ENCODE measurements at regions not wholly inside any gene's neighbourhood (a gene's known extent, or its start where the extent isn't known, plus 50 kb on each side); places are given as distances from the start of the nearest gene placed in this dataset.

DNA sequence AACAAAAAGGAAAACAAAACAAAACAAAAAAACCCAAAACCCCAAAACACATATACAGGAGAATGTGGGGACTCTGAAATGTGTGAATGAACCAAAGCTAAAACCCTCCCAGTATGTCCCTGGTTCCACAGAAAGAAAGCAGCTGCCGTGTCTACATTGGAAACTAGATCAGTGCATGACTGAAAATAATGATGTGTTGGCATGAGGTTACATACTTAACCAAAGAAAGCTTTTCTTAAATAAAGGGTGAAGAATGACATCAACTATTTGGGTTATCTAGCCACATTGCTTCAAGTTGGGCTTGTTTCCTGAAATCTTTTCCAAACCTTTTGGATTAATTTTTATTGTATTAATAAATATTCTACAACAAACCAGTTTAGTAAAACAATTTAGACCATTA is 91.9 kb upstream of the FN1 start:
- TF ChIP-seq POLR2A (IDR thresholded peaks at IDR 0.05) = no peak
- no peak for TF ChIP-seq EP300 (IDR thresholded peaks at IDR 0.05)
- TF ChIP-seq, protein P1, sequence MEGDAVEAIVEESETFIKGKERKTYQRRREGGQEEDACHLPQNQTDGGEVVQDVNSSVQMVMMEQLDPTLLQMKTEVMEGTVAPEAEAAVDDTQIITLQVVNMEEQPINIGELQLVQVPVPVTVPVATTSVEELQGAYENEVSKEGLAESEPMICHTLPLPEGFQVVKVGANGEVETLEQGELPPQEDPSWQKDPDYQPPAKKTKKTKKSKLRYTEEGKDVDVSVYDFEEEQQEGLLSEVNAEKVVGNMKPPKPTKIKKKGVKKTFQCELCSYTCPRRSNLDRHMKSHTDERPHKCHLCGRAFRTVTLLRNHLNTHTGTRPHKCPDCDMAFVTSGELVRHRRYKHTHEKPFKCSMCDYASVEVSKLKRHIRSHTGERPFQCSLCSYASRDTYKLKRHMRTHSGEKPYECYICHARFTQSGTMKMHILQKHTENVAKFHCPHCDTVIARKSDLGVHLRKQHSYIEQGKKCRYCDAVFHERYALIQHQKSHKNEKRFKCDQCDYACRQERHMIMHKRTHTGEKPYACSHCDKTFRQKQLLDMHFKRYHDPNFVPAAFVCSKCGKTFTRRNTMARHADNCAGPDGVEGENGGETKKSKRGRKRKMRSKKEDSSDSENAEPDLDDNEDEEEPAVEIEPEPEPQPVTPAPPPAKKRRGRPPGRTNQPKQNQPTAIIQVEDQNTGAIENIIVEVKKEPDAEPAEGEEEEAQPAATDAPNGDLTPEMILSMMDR (IDR thresholded peaks at IDR 0.05) = no peak
- no peak overlapping the region for H3K4me3 ChIP-seq
- no peaks in the 10 kb centered on the region for H3K36me3 ChIP-seq
- H3K4me1 ChIP-seq (ENCODE audit: insufficient read depth) = peaks cover 2% of the 10 kb centered on the region
- H3K27ac ChIP-seq = no peak overlapping the region
- no peak for DNase-seq
- 6 to 11% (median 9%) methylated on average over 1 of the region's 1 CpG for WGBS, 3 donors
- intact Hi-C loops (cut with DNase I) = no loop called here
- H3K9me3 ChIP-seq = no peaks in the 10 kb centered on the region
- H3K27me3 ChIP-seq = no peaks in the 10 kb centered on the region

DNA sequence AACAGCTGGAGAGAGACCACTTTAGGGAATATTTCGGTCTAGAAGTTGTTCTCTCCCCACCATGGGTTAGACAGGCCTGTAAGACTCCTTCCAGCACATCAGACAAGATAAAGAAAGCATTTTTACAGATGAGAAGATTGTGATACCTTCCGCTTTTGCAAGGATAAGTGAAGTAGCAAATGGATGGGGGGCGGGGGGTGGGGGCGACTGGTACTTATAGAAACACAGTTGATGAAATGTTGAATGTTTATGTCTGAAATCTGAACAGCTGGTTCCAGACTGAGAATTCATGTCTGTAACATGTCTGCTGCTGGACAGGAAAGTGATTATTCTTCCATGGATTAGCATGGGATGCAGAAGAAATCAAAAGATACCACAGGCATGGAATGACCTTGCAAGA is 90.5 kb upstream of the FN1 start:
- H3K4me3 ChIP-seq = no peak overlapping the region
- no peak overlapping the region for H3K27ac ChIP-seq
- intact Hi-C loops (cut with DNase I) = no loop called here
- no peaks in the 10 kb centered on the region for H3K9me3 ChIP-seq
- H3K27me3 ChIP-seq = no peaks in the 10 kb centered on the region
- TF ChIP-seq, protein P1 (IDR thresholded peaks at IDR 0.05) = no peak
- TF ChIP-seq POLR2A (IDR thresholded peaks at IDR 0.05) (no peak), EP300 (IDR thresholded peaks at IDR 0.05) (no peak)
- DNase-seq = no peak
- WGBS, 3 donors = 47 to 68% (median 54%) methylated on average over 4 of the region's 4 CpGs
- H3K4me1 ChIP-seq (ENCODE audit: insufficient read depth) = peaks cover 2% of the 10 kb centered on the region
- no peaks in the 10 kb centered on the region for H3K36me3 ChIP-seq

DNA sequence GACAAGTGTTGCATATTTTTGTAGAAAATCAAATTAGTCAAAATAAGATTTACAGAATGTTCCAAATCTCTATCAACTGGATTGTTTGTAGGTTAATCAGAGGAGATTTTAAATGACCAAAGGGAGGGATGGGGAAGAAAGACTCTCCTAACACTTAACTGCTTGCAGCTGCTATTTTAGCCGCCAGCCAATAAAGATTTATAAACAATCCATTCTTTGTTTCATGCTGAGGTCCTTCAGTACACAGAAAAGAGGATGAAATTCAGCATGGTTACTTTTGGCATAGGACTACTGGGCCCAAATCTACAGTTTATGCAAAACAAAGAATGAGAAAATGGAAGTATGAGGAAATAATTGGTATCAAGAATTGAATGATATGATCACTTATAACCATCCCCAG is 86.4 kb upstream of the FN1 start:
- Histone ChIP-seq H3K36me3 (no peaks in the 10 kb centered on the region), H3K4me1 (ENCODE audit: insufficient read depth) (no peaks in the 10 kb centered on the region), H3K9me3 (no peaks in the 10 kb centered on the region), H3K27ac (no peak overlapping the region), H3K4me3 (no peak overlapping the region), H3K27me3 (no peaks in the 10 kb centered on the region)
- no peak for DNase-seq
- intact Hi-C loops (cut with DNase I) = no loop called here
- TF ChIP-seq EP300 (IDR thresholded peaks at IDR 0.05) (no peak), POLR2A (IDR thresholded peaks at IDR 0.05) (no peak)
- TF ChIP-seq, protein P1 (IDR thresholded peaks at IDR 0.05) = no peak
- 27 to 42% (median 33%) methylated on average over 1 of the region's 1 CpG for WGBS, 3 donors

DNA sequence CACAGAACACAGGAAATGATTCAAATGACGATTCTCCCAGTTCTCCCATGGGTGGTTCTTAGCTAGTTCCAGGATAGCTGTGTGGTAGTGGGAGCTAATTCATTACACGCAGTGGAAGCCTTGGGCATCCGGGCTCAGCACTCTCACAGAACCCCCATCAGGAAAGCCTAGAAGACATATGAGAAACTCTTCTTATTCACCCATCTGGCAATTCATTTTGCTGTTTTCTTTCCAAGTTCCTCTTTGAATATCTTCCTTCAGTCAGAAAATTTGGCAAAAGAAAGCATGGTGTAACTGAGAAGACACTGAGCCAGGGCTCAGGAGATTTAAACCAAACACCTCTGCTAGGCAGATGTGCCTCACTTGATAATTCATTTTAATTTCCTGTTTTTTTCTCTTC is 85.2 kb upstream of the FN1 start:
- H3K36me3 ChIP-seq = no peaks in the 10 kb centered on the region
- no peaks in the 10 kb centered on the region for H3K4me1 ChIP-seq (ENCODE audit: insufficient read depth)
- no peaks in the 10 kb centered on the region for H3K9me3 ChIP-seq
- DNase-seq = no peak
- WGBS, 3 donors = 71 to 86% (median 80%) methylated on average over 3 of the region's 3 CpGs
- TF ChIP-seq EP300 (IDR thresholded peaks at IDR 0.05) = no peak
- TF ChIP-seq, protein P1 (IDR thresholded peaks at IDR 0.05) = no peak
- TF ChIP-seq POLR2A (IDR thresholded peaks at IDR 0.05) = no peak
- no peak overlapping the region for H3K4me3 ChIP-seq
- no peaks in the 10 kb centered on the region for H3K27me3 ChIP-seq
- H3K27ac ChIP-seq = no peak overlapping the region
- intact Hi-C loops (cut with DNase I) = no loop called here

DNA sequence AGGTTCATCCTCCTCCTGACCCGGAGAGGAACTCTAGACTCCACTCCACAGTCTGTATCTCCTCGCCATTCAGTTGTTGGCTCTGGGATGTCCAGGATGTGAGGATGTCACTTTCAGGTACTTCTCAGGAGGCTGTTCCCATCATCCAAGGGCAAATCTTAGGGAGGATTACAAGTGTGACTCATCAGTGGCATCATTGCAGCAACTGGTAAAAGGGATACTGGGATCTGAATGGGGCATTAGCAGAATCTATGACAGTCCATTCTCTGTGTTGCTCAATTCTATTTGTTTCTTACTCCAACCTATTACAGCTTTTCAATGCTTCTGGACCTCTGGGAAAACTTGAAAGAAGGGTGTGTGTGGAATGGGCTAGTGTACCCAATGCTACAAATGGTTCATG is 81.5 kb upstream of the FN1 start:
- Histone ChIP-seq H3K36me3 (no peaks in the 10 kb centered on the region), H3K4me3 (no peak overlapping the region), H3K27me3 (no peaks in the 10 kb centered on the region), H3K9me3 (no peaks in the 10 kb centered on the region), H3K27ac (no peak overlapping the region), H3K4me1 (ENCODE audit: insufficient read depth) (no peaks in the 10 kb centered on the region)
- 73 to 97% (median 96%) methylated on average over 2 of the region's 2 CpGs for WGBS, 3 donors
- TF ChIP-seq, protein P1 (IDR thresholded peaks at IDR 0.05) = no peak
- no peak for DNase-seq
- intact Hi-C loops (cut with DNase I) = no loop called here

All from ovary (tissue), 7 donors.